C4-2B (cell line): ENCODE measurements at regions not wholly inside any gene's neighbourhood (a gene's known extent, or its start where the extent isn't known, plus 50 kb on each side); places are given as distances from the start of the nearest gene placed in this dataset.

Experiments used
- ZFX ChIP-seq: fragments of 450-650 bp; IDR thresholded peaks from 2 replicates; pipeline ENCODE4 v1.6.1; 2017
- TF ChIP-seq, protein P1 (sequence below): fragments of 450-650 bp; conservative IDR thresholded peaks from 2 replicates; pipeline ENCODE4 v1.5.1; 2017; ENCODE audit warnings: mild to moderate bottlenecking

DNA sequence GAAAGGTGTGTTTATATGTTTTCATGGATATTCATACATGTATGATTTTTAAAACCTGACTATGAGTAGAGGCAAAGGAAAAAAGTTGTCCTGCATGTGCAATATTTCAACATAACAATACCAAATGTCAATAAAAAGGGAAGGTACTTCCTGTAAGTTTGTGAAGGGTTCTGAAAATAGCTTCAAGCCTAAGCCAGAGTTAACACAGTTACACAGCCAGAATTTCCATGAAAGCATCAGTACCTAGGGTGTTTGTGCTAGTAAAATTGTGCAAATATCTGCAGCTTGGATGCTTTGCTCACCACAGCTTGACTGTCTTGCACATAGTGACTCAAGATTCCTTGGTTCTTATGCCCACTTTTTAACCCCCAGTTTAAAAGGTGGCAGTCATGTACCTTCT, 193.1 kb upstream of the FAR2 start:
- TF ChIP-seq, protein P1, sequence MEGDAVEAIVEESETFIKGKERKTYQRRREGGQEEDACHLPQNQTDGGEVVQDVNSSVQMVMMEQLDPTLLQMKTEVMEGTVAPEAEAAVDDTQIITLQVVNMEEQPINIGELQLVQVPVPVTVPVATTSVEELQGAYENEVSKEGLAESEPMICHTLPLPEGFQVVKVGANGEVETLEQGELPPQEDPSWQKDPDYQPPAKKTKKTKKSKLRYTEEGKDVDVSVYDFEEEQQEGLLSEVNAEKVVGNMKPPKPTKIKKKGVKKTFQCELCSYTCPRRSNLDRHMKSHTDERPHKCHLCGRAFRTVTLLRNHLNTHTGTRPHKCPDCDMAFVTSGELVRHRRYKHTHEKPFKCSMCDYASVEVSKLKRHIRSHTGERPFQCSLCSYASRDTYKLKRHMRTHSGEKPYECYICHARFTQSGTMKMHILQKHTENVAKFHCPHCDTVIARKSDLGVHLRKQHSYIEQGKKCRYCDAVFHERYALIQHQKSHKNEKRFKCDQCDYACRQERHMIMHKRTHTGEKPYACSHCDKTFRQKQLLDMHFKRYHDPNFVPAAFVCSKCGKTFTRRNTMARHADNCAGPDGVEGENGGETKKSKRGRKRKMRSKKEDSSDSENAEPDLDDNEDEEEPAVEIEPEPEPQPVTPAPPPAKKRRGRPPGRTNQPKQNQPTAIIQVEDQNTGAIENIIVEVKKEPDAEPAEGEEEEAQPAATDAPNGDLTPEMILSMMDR = no peak
- no peak for TF ChIP-seq ZFX
